ENCODE measurements at regions not wholly inside any gene's neighbourhood (a gene's known extent, or its start where the extent isn't known, plus 50 kb on each side); places are given as distances from the start of the nearest gene placed in this dataset.

DNA sequence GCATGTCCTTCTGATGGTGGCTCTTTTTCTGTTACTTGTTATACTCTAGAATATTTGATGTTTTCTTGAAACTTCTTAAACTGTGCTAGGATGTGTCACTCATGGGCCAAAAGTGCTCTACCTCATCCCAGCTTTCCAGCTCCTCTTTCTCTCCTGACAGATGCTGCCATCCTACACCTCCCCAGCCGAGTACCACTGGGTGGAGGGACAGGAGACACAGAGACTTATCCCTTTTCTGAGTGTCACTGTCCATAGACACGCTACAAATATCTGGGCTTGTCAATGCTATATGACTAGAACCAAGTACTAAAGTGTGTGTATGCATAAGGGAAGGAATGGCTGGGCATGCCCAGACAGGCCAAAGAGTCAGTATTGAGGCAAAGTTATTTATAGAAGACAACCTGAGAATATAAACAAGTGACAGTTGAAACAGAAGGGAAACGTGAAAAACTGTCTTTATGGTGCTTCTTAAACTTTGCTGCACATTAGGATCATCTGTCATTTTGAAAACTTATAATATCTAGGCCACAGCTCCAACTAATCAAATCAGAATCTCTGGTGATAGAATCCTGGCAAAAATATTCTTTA is 188.0 kb downstream of the CARTPT start:
- DNase-seq = peak; percentile 46
- Histone ChIP-seq H4K91ac (ENCODE audit: low read length) (no peak overlapping the region), H3K27ac (ENCODE audit: low read length, poor library complexity, severe bottlenecking) (no peak overlapping the region), H3K9ac (ENCODE audit: low read length) (no peak overlapping the region), H3K14ac (ENCODE audit: low read length in 2 of 2) (no peak overlapping the region), H3K23ac (ENCODE audit: low read length in 2 of 2) (no peak overlapping the region), H3K4me3 (ENCODE audit: insufficient read depth in 1 of 2, low read depth in 1 of 2, low read length in 2 of 2) (no peak overlapping the region), H2BK120ac (ENCODE audit: low read depth, low read length) (peak overlapping the region; percentile 50), H2AFZ (ENCODE audit: low read depth, low read length) (no peak overlapping the region), H2BK12ac (ENCODE audit: low read length in 2 of 2) (peak overlapping the region; percentile 60 to 66), H3K27me3 (ENCODE audit: control insufficient read depth in 1 of 2, insufficient read depth in 1 of 2, low read length in 2 of 2) (no peaks in the 10 kb centered on the region), H3K4ac (ENCODE audit: low read depth in 1 of 2, low read length in 2 of 2) (peak overlapping the region in 1 of 2 experiments; percentile 60), H2BK15ac (ENCODE audit: low read depth, poor library complexity, severe bottlenecking) (no peak overlapping the region), H3K36me3 (ENCODE audit: control insufficient read depth in 1 of 2, insufficient read depth in 2 of 2, low read depth in 1 of 2, low read length in 2 of 2) (no peaks in the 10 kb centered on the region), H3K9me3 (ENCODE audit: control insufficient read depth, low read length) (peaks cover 10% of the 10 kb centered on the region), H3K4me2 (ENCODE audit: low read length, poor library complexity, severe bottlenecking) (no peak overlapping the region), H4K8ac (ENCODE audit: low read length) (peak overlapping the region; percentile 67), H3K79me1 (replicated peaks; ENCODE audit: low read length, poor library complexity, severe bottlenecking) (no peaks in the 10 kb centered on the region), H2AK5ac (ENCODE audit: low read length, severe bottlenecking) (no peak overlapping the region), H2BK5ac (ENCODE audit: low read depth, low read length, poor library complexity, severe bottlenecking) (no peak overlapping the region), H3K18ac (ENCODE audit: low read depth in 1 of 2, low read length in 2 of 2) (peak overlapping the region; percentile 58 to 68), H3K4me1 (ENCODE audit: control insufficient read depth, insufficient read depth, low read depth, low read length) (peaks cover 3% of the 10 kb centered on the region)
- WGBS = 67% methylated on average over 2 of the region's 3 CpGs

- Histone ChIP-seq H3K9me3 (ENCODE audit: control insufficient read depth, low read length) (peaks cover 13% of the 10 kb centered on the region), H4K8ac (ENCODE audit: low read length) (peak overlapping the region; percentile 59), H2BK5ac (ENCODE audit: low read depth, low read length, poor library complexity, severe bottlenecking) (no peak overlapping the region), H2BK120ac (ENCODE audit: low read depth, low read length) (no peak overlapping the region), H3K4me1 (ENCODE audit: control insufficient read depth, insufficient read depth, low read depth, low read length) (peaks cover 3% of the 10 kb centered on the region), H3K18ac (ENCODE audit: low read depth in 1 of 2, low read length in 2 of 2) (peak overlapping the region; percentile 52 to 97), H2AK5ac (ENCODE audit: low read length, severe bottlenecking) (no peak overlapping the region), H3K14ac (ENCODE audit: low read length in 2 of 2) (no peak overlapping the region), H2BK12ac (ENCODE audit: low read length in 2 of 2) (peak overlapping the region; percentile 91 to 96), H3K27me3 (ENCODE audit: control insufficient read depth in 1 of 2, insufficient read depth in 1 of 2, low read length in 2 of 2) (no peaks in the 10 kb centered on the region), H2BK15ac (ENCODE audit: low read depth, poor library complexity, severe bottlenecking) (no peak overlapping the region), H3K4ac (ENCODE audit: low read depth in 1 of 2, low read length in 2 of 2) (peak overlapping the region in 1 of 2 experiments; percentile 73), H3K4me2 (ENCODE audit: low read length, poor library complexity, severe bottlenecking) (no peak overlapping the region), H3K79me1 (replicated peaks; ENCODE audit: low read length, poor library complexity, severe bottlenecking) (no peaks in the 10 kb centered on the region), H3K9ac (ENCODE audit: low read length) (no peak overlapping the region), H3K36me3 (ENCODE audit: control insufficient read depth in 1 of 2, insufficient read depth in 2 of 2, low read depth in 1 of 2, low read length in 2 of 2) (no peaks in the 10 kb centered on the region), H3K27ac (ENCODE audit: low read length, poor library complexity, severe bottlenecking) (no peak overlapping the region), H2AFZ (ENCODE audit: low read depth, low read length) (no peak overlapping the region), H3K23ac (ENCODE audit: low read length in 2 of 2) (no peak overlapping the region), H3K4me3 (ENCODE audit: insufficient read depth in 1 of 2, low read depth in 1 of 2, low read length in 2 of 2) (no peak overlapping the region), H4K91ac (ENCODE audit: low read length) (no peak overlapping the region)
- no peak for DNase-seq
- 65% methylated on average over 2 of the region's 4 CpGs for WGBS
These were observed 188.6 kb downstream of the CARTPT start for GRCh38 chr5:71907608-71908145.

DNA sequence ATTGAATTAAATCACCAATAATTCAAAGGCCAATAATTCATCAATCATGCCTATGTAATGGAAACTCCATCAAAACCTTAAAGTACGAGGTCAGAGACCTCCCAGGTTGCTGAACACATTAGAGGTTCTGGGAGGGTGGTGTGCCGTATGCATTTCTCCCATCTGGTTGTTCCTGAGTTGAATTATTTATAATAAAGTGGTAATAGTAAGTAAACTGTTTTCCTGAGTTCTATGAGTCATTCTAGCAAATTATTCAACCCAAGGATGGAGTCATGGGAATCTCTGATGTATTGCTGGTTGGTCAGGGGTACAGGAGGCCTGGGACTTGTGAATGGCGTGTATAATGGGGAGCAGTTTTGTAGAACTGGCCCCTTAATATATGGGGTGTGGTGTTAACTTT is 191.7 kb downstream of the CARTPT start:
- Histone ChIP-seq H3K4me2 (ENCODE audit: low read length, poor library complexity, severe bottlenecking) (no peak overlapping the region), H3K36me3 (ENCODE audit: control insufficient read depth in 1 of 2, insufficient read depth in 2 of 2, low read depth in 1 of 2, low read length in 2 of 2) (no peaks in the 10 kb centered on the region), H4K91ac (ENCODE audit: low read length) (no peak overlapping the region), H2BK12ac (ENCODE audit: low read length in 2 of 2) (no peak overlapping the region), H2BK5ac (ENCODE audit: low read depth, low read length, poor library complexity, severe bottlenecking) (no peak overlapping the region), H2AFZ (ENCODE audit: low read depth, low read length) (no peak overlapping the region), H3K4me1 (ENCODE audit: control insufficient read depth, insufficient read depth, low read depth, low read length) (peaks cover 3% of the 10 kb centered on the region), H3K9ac (ENCODE audit: low read length) (no peak overlapping the region), H3K14ac (ENCODE audit: low read length in 2 of 2) (no peak overlapping the region), H2BK120ac (ENCODE audit: low read depth, low read length) (no peak overlapping the region), H3K27ac (ENCODE audit: low read length, poor library complexity, severe bottlenecking) (no peak overlapping the region), H2BK15ac (ENCODE audit: low read depth, poor library complexity, severe bottlenecking) (no peak overlapping the region), H3K9me3 (ENCODE audit: control insufficient read depth, low read length) (peaks cover 7% of the 10 kb centered on the region), H3K18ac (ENCODE audit: low read depth in 1 of 2, low read length in 2 of 2) (no peak overlapping the region), H3K79me1 (replicated peaks; ENCODE audit: low read length, poor library complexity, severe bottlenecking) (no peaks in the 10 kb centered on the region), H3K4me3 (ENCODE audit: insufficient read depth in 1 of 2, low read depth in 1 of 2, low read length in 2 of 2) (no peak overlapping the region), H3K4ac (ENCODE audit: low read depth in 1 of 2, low read length in 2 of 2) (no peak overlapping the region), H4K8ac (ENCODE audit: low read length) (no peak overlapping the region), H3K27me3 (ENCODE audit: control insufficient read depth in 1 of 2, insufficient read depth in 1 of 2, low read length in 2 of 2) (no peaks in the 10 kb centered on the region), H3K23ac (ENCODE audit: low read length in 2 of 2) (no peak overlapping the region), H2AK5ac (ENCODE audit: low read length, severe bottlenecking) (no peak overlapping the region)
- 52% methylated on average over 3 of the region's 3 CpGs for WGBS
- peak; percentile 58 for DNase-seq

GRCh38 chr5:71912021-71912420 is 192.9 kb downstream of the CARTPT start:
- no peak for DNase-seq
- no peak overlapping the region for H4K91ac ChIP-seq (ENCODE audit: low read length)

More at GRCh38 chr5:71912021-71912420, 192.9 kb downstream of the CARTPT start:
- WGBS = no CpG with 5 or more reads among the region's 1 CpG
- no peak overlapping the region for H2BK5ac ChIP-seq (ENCODE audit: low read depth, low read length, poor library complexity, severe bottlenecking)
- peaks cover 6% of the 10 kb centered on the region for H3K9me3 ChIP-seq (ENCODE audit: control insufficient read depth, low read length)
- no peaks in the 10 kb centered on the region for H3K4me1 ChIP-seq (ENCODE audit: control insufficient read depth, insufficient read depth, low read depth, low read length)
- no peak overlapping the region for H3K4me3 ChIP-seq (ENCODE audit: insufficient read depth in 1 of 2, low read depth in 1 of 2, low read length in 2 of 2)
- no peak overlapping the region for H4K8ac ChIP-seq (ENCODE audit: low read length)
- H2BK15ac ChIP-seq (ENCODE audit: low read depth, poor library complexity, severe bottlenecking) = no peak overlapping the region
- H2AK5ac ChIP-seq (ENCODE audit: low read length, severe bottlenecking) = no peak overlapping the region
- H3K79me1 ChIP-seq (replicated peaks; ENCODE audit: low read length, poor library complexity, severe bottlenecking) = no peaks in the 10 kb centered on the region
- H3K4ac ChIP-seq (ENCODE audit: low read depth in 1 of 2, low read length in 2 of 2) = no peak overlapping the region
- no peaks in the 10 kb centered on the region for H3K36me3 ChIP-seq (ENCODE audit: control insufficient read depth in 1 of 2, insufficient read depth in 2 of 2, low read depth in 1 of 2, low read length in 2 of 2)
- no peak overlapping the region for H3K27ac ChIP-seq (ENCODE audit: low read length, poor library complexity, severe bottlenecking)
- no peak overlapping the region for H2BK120ac ChIP-seq (ENCODE audit: low read depth, low read length)
- no peak overlapping the region for H3K18ac ChIP-seq (ENCODE audit: low read depth in 1 of 2, low read length in 2 of 2)
- no peaks in the 10 kb centered on the region for H3K27me3 ChIP-seq (ENCODE audit: control insufficient read depth in 1 of 2, insufficient read depth in 1 of 2, low read length in 2 of 2)
- H2BK12ac ChIP-seq (ENCODE audit: low read length in 2 of 2) = no peak overlapping the region
- no peak overlapping the region for H3K14ac ChIP-seq (ENCODE audit: low read length in 2 of 2)
- H3K9ac ChIP-seq (ENCODE audit: low read length) = no peak overlapping the region
- H2AFZ ChIP-seq (ENCODE audit: low read depth, low read length) = no peak overlapping the region
- H3K23ac ChIP-seq (ENCODE audit: low read length in 2 of 2) = no peak overlapping the region
- H3K4me2 ChIP-seq (ENCODE audit: low read length, poor library complexity, severe bottlenecking) = no peak overlapping the region

Data from mesenchymal stem cell (in vitro differentiated cells and primary cell).